ENCODE measurements at regions not wholly inside any gene's neighbourhood (a gene's known extent, or its start where the extent isn't known, plus 50 kb on each side); places are given as distances from the start of the nearest gene placed in this dataset.
"Not testable (repeated sequence)": the region's sequence is repeated elsewhere in the genome, so short reads cannot be mapped to it uniquely, and the experiment has no call there.

GRCh38 chr20:57829805-57830514 lies 120.1 kb upstream of the PMEPA1 start:
- no peak for DNase-seq (ENCODE audit: low spot score)

GRCh38 chr20:57829336-57829735 lies 119.5 kb upstream of the PMEPA1 start:
- no peak for DNase-seq (ENCODE audit: low spot score)

- DNase-seq (ENCODE audit: low spot score), result no peak
These were observed 118.9 kb upstream of the PMEPA1 start for GRCh38 chr20:57828696-57829095.

GRCh38 chr20:57826666-57827287 lies 117.0 kb upstream of the PMEPA1 start:
- DNase-seq (ENCODE audit: low spot score), result no peak

GRCh38 chr20:57824909-57825308 lies 115.1 kb upstream of the PMEPA1 start:
- DNase-seq (ENCODE audit: low spot score), result no peak

GRCh38 chr20:57821935-57822334 lies 112.1 kb upstream of the PMEPA1 start:
- no peak for DNase-seq (ENCODE audit: low spot score)

GRCh38 chr20:57819691-57820380 lies 110.0 kb upstream of the PMEPA1 start:
- DNase-seq (ENCODE audit: low spot score), result no peak

GRCh38 chr20:57819291-57819690 lies 109.5 kb upstream of the PMEPA1 start:
- no peak for DNase-seq (ENCODE audit: low spot score)

- no peak for DNase-seq (ENCODE audit: low spot score)
These were observed 108.8 kb upstream of the PMEPA1 start for GRCh38 chr20:57818418-57819181.

GRCh38 chr20:57815405-57815804 lies 105.6 kb upstream of the PMEPA1 start:
- no peak for DNase-seq (ENCODE audit: low spot score)

- DNase-seq (ENCODE audit: low spot score), result no peak
These were observed 104.7 kb upstream of the PMEPA1 start for GRCh38 chr20:57814529-57814928.

GRCh38 chr20:57813509-57814269 lies 103.9 kb upstream of the PMEPA1 start:
- no peak for DNase-seq (ENCODE audit: low spot score)

- not testable (repeated sequence) for DNase-seq (ENCODE audit: low spot score)
These were observed 102.8 kb upstream of the PMEPA1 start for GRCh38 chr20:57812632-57813031.

- DNase-seq (ENCODE audit: low spot score), result no peak
These were observed 101.7 kb upstream of the PMEPA1 start for GRCh38 chr20:57811374-57812020.

- DNase-seq (ENCODE audit: low spot score), result no peak
These were observed 100.9 kb upstream of the PMEPA1 start for GRCh38 chr20:57810511-57811373.

GRCh38 chr20:57809661-57810172 lies 99.9 kb upstream of the PMEPA1 start:
- no peak for DNase-seq (ENCODE audit: low spot score)

- no peak for DNase-seq (ENCODE audit: low spot score)
These were observed 99.3 kb upstream of the PMEPA1 start for GRCh38 chr20:57809149-57809548.

- DNase-seq (ENCODE audit: low spot score), result no peak
These were observed 98.7 kb upstream of the PMEPA1 start for GRCh38 chr20:57808264-57809070.

All from ureter (tissue), 1 donor.